ENCODE measurements at regions not wholly inside any gene's neighbourhood (a gene's known extent, or its start where the extent isn't known, plus 50 kb on each side); places are given as distances from the start of the nearest gene placed in this dataset.

DNA sequence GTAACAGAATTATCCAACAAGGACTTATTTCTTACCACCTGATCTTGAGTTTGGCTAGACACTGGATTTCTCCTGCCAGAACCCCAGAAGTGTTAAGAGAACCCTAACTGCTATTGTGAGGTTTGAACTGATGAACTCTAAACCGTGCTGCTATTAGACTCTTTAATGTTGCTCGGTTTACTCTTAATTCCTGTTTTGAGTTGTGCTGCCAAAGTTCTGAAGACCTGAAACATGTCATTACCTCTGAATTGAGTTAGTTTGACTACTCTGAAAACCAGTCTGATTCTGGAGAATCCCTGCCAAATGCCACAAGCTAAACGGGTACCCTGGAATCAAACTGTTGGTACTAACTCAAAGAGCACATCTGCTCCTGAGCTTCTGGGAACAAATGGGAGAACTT, 215.5 kb downstream of the KLF12 start:
- no peak for DNase-seq (ENCODE audit: extremely low read depth in 1 of 11, low read depth in 9 of 11, low spot score in 4 of 11)

DNA sequence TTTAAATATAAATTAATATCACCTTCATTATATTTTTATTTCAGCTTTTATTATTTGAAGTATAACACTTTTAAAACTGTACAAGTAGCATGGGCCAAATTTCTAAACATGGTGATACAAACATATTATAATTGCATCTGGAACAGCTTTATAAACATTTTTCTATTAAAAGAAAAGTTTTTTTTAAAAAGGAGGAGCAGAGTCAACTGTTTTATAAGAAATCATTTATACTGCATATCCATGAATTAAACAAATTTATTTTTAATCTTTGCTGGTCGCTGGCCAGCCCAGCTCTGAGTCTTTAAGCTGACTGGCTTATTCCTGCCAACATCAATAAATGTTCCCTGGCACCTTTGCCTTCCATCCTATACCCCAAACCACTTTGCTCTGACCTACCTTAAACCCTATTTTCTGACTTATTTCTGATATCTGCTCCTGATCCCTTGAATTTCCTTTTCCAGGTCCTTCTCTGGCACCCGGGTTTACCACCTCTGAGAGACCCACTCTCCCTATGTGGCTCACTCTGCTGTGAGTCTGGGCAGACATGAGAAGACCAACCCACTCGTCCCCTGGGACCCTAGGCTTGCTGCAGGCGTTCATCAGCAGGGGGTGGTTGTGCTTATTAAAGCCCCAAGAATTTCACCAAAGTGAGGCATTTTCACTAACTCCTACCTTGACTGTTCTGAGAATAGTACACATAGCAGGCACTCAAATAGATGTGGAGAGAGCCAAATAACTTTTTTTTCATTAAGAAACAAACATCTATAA, 220.3 kb downstream of the KLF12 start:
- no peak for DNase-seq (ENCODE audit: extremely low read depth in 1 of 11, low read depth in 9 of 11, low spot score in 4 of 11)

- DNase-seq (ENCODE audit: extremely low read depth in 1 of 11, low read depth in 9 of 11, low spot score in 4 of 11), result no peak
Observed at GRCh38 chr13:73913079-73913740, 221.0 kb downstream of the KLF12 start.

- no peak for DNase-seq (ENCODE audit: extremely low read depth in 1 of 11, low read depth in 9 of 11, low spot score in 4 of 11)
Observed at GRCh38 chr13:73911361-73911760, 222.8 kb downstream of the KLF12 start.

DNA sequence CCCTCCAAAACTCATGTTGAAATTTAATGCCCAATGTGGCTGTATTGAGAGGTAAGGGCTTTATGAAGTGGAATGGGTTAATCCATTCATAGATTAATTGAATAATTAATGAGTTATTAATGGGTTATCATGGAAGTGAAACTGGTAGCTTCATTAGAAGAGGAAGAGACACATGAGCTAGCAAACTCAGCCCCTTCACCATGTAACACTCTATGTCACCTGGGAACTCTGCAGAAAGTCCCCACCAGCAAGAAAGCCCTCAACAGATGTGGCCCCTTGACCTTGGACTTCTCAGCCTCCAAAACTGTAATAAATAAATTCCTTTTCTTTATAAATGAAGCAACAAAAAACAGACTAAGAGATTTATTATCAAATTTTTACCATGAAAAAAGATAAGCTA, 223.5 kb downstream of the KLF12 start:
- no peak for DNase-seq (ENCODE audit: extremely low read depth in 1 of 11, low read depth in 9 of 11, low spot score in 4 of 11)

DNA sequence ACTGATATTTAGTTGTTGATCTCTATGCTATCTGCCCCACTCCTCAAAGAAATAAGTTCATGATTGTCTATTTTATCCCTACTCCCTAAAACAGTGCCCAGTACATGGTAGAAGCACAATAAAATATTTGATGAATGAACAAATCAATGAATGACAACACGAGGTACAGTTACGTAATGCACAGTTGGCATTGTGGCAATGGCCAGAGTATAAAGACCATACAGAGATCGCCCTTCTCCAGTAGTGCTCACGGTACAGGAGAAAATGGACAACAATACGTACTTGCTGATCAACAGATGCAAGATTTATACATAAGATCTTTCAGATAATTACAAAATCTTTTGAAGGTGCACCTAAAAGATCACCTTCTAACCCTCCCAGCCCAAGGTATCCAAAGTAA, 225.4 kb downstream of the KLF12 start:
- no peak for DNase-seq (ENCODE audit: extremely low read depth in 1 of 11, low read depth in 9 of 11, low spot score in 4 of 11)

DNA sequence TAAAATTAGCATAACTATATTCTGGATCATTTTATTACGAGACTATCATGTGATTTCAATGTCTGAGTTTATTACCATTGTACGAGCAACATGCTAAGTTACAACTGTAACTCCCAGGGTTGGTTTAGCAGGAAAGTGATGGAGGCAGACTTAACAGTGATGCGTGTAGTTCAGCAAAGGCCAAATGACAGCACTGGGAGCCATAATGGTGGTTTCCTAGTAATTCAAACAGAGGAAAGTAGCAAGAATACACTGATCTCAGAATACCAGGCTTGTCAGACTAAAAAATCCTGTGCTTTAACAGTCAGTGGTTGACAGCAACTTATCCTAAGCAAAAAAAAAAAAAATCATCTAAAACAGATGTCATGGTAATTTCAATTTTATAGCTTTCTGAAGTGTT, 229.6 kb downstream of the KLF12 start:
- DNase-seq (ENCODE audit: extremely low read depth in 1 of 11, low read depth in 9 of 11, low spot score in 4 of 11), result no peak

GRCh38 chr13:73903561-73903960, 230.6 kb downstream of the KLF12 start:
- DNase-seq (ENCODE audit: extremely low read depth in 1 of 11, low read depth in 9 of 11, low spot score in 4 of 11), result no peak

- no peak for DNase-seq (ENCODE audit: extremely low read depth in 1 of 11, low read depth in 9 of 11, low spot score in 4 of 11)
Observed at GRCh38 chr13:73902847-73903246, 231.4 kb downstream of the KLF12 start.

DNA sequence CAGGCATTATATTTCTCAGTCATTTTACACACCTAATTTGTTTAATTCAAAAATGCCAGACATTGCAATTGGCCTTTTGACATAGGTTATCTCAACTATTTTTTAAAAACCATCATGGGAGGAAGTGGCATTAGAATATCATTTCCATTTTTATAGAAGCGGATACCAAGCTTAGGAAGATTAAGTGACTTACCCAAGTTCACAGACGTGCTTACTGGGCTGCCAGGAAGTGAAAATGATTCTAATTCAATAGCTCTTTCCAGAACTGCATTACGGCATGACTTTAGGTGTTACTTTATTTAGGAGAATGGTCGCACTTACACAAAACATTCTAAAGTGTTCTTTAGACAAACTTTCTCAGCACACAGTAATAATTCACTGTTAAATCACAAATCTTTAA, 231.9 kb downstream of the KLF12 start:
- DNase-seq (ENCODE audit: extremely low read depth in 1 of 11, low read depth in 9 of 11, low spot score in 4 of 11), result no peak

DNA sequence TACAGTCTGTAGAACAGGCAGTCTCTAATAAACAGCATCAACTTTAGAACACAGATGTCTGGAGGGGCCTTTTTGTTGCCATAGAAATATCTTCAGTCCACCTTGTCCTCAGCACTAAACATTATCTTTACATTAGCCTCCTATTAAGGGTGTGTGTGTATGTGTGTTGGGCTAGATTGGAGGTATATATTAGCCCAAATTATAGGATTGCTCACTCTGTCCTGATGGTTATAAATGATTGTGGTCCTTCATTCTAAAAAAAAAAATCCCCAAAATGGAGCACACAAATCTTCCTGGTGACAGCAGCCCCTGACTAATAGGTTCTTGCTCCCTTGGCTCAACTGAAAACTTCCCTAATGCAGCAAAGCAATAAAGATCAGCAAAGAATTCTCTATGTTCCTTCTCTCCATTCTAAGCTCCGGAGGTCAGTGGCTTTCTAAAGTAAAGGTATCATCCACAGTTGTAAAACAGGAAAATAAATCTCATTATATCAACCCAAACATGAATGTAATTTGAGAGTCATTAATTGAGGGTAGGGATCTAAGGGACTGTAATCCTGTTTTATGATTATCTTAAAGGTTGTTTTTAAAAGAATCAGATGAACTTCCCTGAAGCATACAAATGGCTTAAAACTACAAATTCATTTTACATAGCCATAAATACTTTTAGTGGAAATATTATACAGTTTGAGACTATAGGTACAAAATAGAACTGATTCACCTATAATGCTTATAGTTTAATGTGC, 232.7 kb downstream of the KLF12 start:
- DNase-seq (ENCODE audit: extremely low read depth in 1 of 11, low read depth in 9 of 11, low spot score in 4 of 11), result no peak

DNA sequence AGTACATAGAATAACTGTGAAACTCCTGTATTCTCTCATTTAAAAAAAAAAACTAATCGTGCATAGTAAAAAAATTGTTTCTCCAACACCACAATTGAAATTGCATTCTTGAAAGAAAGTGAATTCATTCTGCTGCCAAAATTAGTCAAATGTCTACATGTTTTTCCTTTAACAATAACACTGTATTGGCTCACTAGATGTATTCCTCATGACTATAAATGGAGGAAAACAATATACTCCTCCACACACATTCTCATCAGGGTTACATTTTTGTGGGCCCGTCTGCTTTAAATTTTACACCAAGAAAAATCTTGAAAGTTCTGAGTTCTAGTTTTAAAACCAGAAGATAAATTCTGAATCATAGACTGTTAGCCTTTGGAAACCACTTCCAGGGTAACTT, 233.6 kb downstream of the KLF12 start:
- DNase-seq (ENCODE audit: extremely low read depth in 1 of 11, low read depth in 9 of 11, low spot score in 4 of 11), result no peak

- no peak for DNase-seq (ENCODE audit: extremely low read depth in 1 of 11, low read depth in 9 of 11, low spot score in 4 of 11)
Observed at GRCh38 chr13:73898899-73899298, 235.3 kb downstream of the KLF12 start.

- no peak for DNase-seq (ENCODE audit: extremely low read depth in 1 of 11, low read depth in 9 of 11, low spot score in 4 of 11)
Observed at GRCh38 chr13:73898276-73898675, 235.9 kb downstream of the KLF12 start.

DNA sequence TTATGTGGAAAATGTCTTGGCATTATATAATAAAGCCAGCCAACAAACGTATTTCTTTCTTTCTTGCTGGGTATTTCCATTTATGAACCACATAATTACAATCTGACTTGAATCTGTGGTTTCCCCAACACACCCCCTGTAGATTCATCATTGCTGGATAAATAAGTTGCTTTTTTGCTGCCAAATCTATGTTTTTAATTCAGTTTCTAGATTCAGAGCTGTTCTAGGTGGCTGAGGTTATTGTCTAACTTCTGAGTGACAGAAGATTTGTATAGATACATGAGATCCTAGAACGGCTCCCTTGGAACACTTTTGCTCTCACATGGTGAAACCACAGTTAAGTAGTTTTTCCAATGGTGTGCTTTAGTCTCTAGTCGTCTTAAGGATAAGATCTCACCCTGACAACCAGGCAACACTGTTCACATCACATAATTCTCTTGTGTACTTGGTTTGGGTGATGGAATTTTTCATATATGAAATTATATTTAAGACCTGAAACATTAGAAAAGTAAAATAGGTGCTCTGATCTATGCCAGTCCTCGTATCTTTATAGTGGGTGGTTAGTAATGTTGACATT, 239.1 kb downstream of the KLF12 start:
- DNase-seq (ENCODE audit: extremely low read depth in 1 of 11, low read depth in 9 of 11, low spot score in 4 of 11), result no peak

- no peak for DNase-seq (ENCODE audit: extremely low read depth in 1 of 11, low read depth in 9 of 11, low spot score in 4 of 11)
Observed at GRCh38 chr13:73893833-73894232, 240.4 kb downstream of the KLF12 start.

DNA sequence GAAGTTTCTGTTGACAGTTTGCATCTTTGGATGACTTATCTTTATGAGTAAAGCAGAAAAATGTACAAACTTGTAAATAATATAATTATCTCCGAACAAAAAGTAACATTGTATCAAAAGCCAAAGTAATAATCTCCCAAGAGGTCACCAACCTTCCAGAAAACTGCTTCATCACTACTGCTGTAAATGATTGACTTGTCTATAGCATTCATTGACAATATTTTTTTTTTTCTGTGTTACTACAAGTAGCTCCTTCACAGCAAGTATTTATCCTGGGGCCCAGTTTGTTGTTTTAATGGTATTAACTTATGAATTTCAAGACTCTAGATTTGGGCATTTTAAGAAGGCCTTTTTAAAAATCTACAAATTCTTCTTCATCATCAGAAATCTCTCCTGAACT, 242.4 kb downstream of the KLF12 start:
- no peak for DNase-seq (ENCODE audit: extremely low read depth in 1 of 11, low read depth in 9 of 11, low spot score in 4 of 11)

GRCh38 chr13:73883162-73883561, 251.0 kb downstream of the KLF12 start:
- no peak for DNase-seq (ENCODE audit: extremely low read depth in 1 of 11, low read depth in 9 of 11, low spot score in 4 of 11)

- DNase-seq (ENCODE audit: extremely low read depth in 1 of 11, low read depth in 9 of 11, low spot score in 4 of 11), result no peak
Observed at GRCh38 chr13:73880365-73880764, 253.8 kb downstream of the KLF12 start.

Measured in renal cortex interstitium (tissue), 11 donors.